GM19395 (cell line): ENCODE measurements at regions not wholly inside any gene's neighbourhood (a gene's known extent, or its start where the extent isn't known, plus 50 kb on each side); places are given as distances from the start of the nearest gene placed in this dataset.
A peak's percentile ranks its signal among the peaks of the same experiment; 100 is the strongest.

Experiments used
- ATAC-seq: cut with Tn5 transposase; IDR thresholded peaks from one replicate; pipeline ENCODE4 v1.9.1; 2021; ENCODE audit warnings: mild to moderate bottlenecking, moderate library complexity; ENCODE audit not compliant: unreplicated experiment

- no peak for ATAC-seq
Measured at GRCh38 chrX:8971116-8971515, 62.8 kb downstream of the FAM9B start.

GRCh38 chrX:8969378-8969777 lies 64.5 kb downstream of the FAM9B start:
- no peak for ATAC-seq

GRCh38 chrX:8967461-8967860 lies 66.5 kb downstream of the FAM9B start:
- no peak for ATAC-seq

- ATAC-seq: no peak
Measured at GRCh38 chrX:8960957-8961468, 72.9 kb downstream of the FAM9B start.

- ATAC-seq: no peak
Measured at GRCh38 chrX:8955511-8955910, 78.4 kb downstream of the FAM9B start.

- ATAC-seq: no peak
Measured at GRCh38 chrX:8946563-8946962, 87.4 kb downstream of the FAM9B start.

GRCh38 chrX:8939322-8939721 lies 94.6 kb downstream of the FAM9B start:
- no peak for ATAC-seq

- no peak for ATAC-seq
Measured at GRCh38 chrX:8927701-8928100, 106.2 kb downstream of the FAM9B start.

GRCh38 chrX:8927066-8927635 lies 106.8 kb downstream of the FAM9B start:
- no peak for ATAC-seq

GRCh38 chrX:8921615-8922014 lies 112.3 kb downstream of the FAM9B start:
- ATAC-seq: no peak

- no peak for ATAC-seq
Measured at GRCh38 chrX:8919801-8920200, 114.1 kb downstream of the FAM9B start.

GRCh38 chrX:8916697-8917096 lies 115.5 kb upstream of the FAM9A start:
- no peak for ATAC-seq

- ATAC-seq: no peak
Measured at GRCh38 chrX:8914681-8915080, 113.5 kb upstream of the FAM9A start.

GRCh38 chrX:8913655-8914409 lies 112.6 kb upstream of the FAM9A start:
- ATAC-seq: no peak

- ATAC-seq: no peak
Measured at GRCh38 chrX:8907688-8908087, 106.5 kb upstream of the FAM9A start.

- no peak for ATAC-seq
Measured at GRCh38 chrX:8906299-8906938, 105.2 kb upstream of the FAM9A start.

GRCh38 chrX:8897259-8897658 lies 96.1 kb upstream of the FAM9A start:
- no peak for ATAC-seq

- no peak for ATAC-seq
Measured at GRCh38 chrX:8890794-8891193, 89.6 kb upstream of the FAM9A start.

- ATAC-seq: no peak
Measured at GRCh38 chrX:8887004-8887403, 85.8 kb upstream of the FAM9A start.

GRCh38 chrX:8879750-8880149 lies 78.6 kb upstream of the FAM9A start:
- peak; percentile 66 for ATAC-seq

GRCh38 chrX:8873956-8874355 lies 72.8 kb upstream of the FAM9A start:
- ATAC-seq: no peak

GRCh38 chrX:8873102-8873501 lies 71.9 kb upstream of the FAM9A start:
- ATAC-seq: no peak
